WTC11 (cell line): ENCODE measurements at regions not wholly inside any gene's neighbourhood (a gene's known extent, or its start where the extent isn't known, plus 50 kb on each side); places are given as distances from the start of the nearest gene placed in this dataset.

Experiments
- ATF3 ChIP-seq: sonication (generic); formaldehyde crosslinking; conservative IDR thresholded peaks from 2 replicates; pipeline ENCODE4 v1.8.1; 2022; ENCODE audit warnings: mild to moderate bottlenecking, missing genetic modification reagents
- CREM ChIP-seq: sonication (generic); formaldehyde crosslinking; IDR thresholded peaks from 2 replicates; pipeline ENCODE4 v1.8.1; 2022; ENCODE audit warnings: mild to moderate bottlenecking, missing genetic modification reagents, moderate library complexity
- CTCF ChIP-seq: fragments of 200-600 bp; IDR thresholded peaks from 2 replicates; pipeline ENCODE4 v1.8.0; 2022; ENCODE audit warnings: antibody characterized with exemption
- ETV6 ChIP-seq: sonication (generic); formaldehyde crosslinking; IDR thresholded peaks from 2 replicates; pipeline ENCODE4 v1.8.1; 2022; ENCODE audit warnings: mild to moderate bottlenecking, missing genetic modification reagents
- FOXJ3 ChIP-seq: sonication (generic); formaldehyde crosslinking; IDR thresholded peaks from 2 replicates; pipeline ENCODE4 v1.9.0; 2021; ENCODE audit warnings: missing genetic modification reagents, mild to moderate bottlenecking, borderline replicate concordance
- GTF2I ChIP-seq: fragments of 250-450 bp; sonication (Bioruptor Pico); conservative IDR thresholded peaks from 2 replicates; pipeline ENCODE4 v1.4.0; 2021; ENCODE audit warnings: mild to moderate bottlenecking
- HMGA2 ChIP-seq: fragments of 250-450 bp; sonication (Bioruptor Pico); IDR thresholded peaks from 2 replicates; pipeline ENCODE4 v1.4.0; 2021; ENCODE audit warnings: mild to moderate bottlenecking, moderate library complexity
- HMGXB4 ChIP-seq: sonication (generic); formaldehyde crosslinking; IDR thresholded peaks from 2 replicates; pipeline ENCODE4 v1.8.1; 2023; ENCODE audit warnings: mild to moderate bottlenecking, moderate library complexity, missing genetic modification reagents
- SMAD4 ChIP-seq: sonication (generic); formaldehyde crosslinking; IDR thresholded peaks from 2 replicates; pipeline ENCODE4 v1.8.0; 2022; ENCODE audit warnings: mild to moderate bottlenecking, missing genetic modification reagents
- TCF7 ChIP-seq: sonication (generic); formaldehyde crosslinking; IDR thresholded peaks from 2 replicates; pipeline ENCODE4 v1.8.0; 2022; ENCODE audit warnings: mild to moderate bottlenecking, low read depth, missing genetic modification reagents, moderate library complexity
- ZNF671 ChIP-seq: fragments of 250-450 bp; sonication (Bioruptor Pico); IDR thresholded peaks from 2 replicates; pipeline ENCODE4 v1.8.0; 2021; ENCODE audit warnings: mild to moderate bottlenecking

GRCh38 chr5:60545551-60545950 lies 154.4 kb downstream of the DEPDC1B start:
- TF ChIP-seq ZNF671 (no peak), CTCF (no peak), CREM (CRISPR knock-in tag) (no peak), ETV6 (CRISPR knock-in tag) (no peak), HMGA2 (CRISPR knock-in tag) (no peak), GTF2I (CRISPR knock-in tag) (no peak), SMAD4 (CRISPR knock-in tag) (no peak), HMGXB4 (CRISPR knock-in tag) (no peak), FOXJ3 (no peak), ATF3 (CRISPR knock-in tag) (no peak), TCF7 (CRISPR knock-in tag) (no peak)
